22Rv1 (cell line): ENCODE measurements at regions not wholly inside any gene's neighbourhood (a gene's known extent, or its start where the extent isn't known, plus 50 kb on each side); places are given as distances from the start of the nearest gene placed in this dataset.

Experiments
- CTCF ChIP-seq: fragments of 450-650 bp; IDR thresholded peaks from 2 replicates; pipeline ENCODE4 v1.5.1; 2017; ENCODE audit warnings: mild to moderate bottlenecking
- ZFX ChIP-seq: fragments of 450-650 bp; IDR thresholded peaks from 2 replicates; pipeline ENCODE4 v1.6.1; 2017; ENCODE audit warnings: antibody characterized with exemption, borderline replicate concordance

GRCh38 chrX:25068340-25068739 lies 52.6 kb upstream of the ARX start:
- no peak for TF ChIP-seq CTCF
- no peak for TF ChIP-seq ZFX
